K562 (cell line): ENCODE measurements at regions not wholly inside any gene's neighbourhood (a gene's known extent, or its start where the extent isn't known, plus 50 kb on each side); places are given as distances from the start of the nearest gene placed in this dataset.

Source experiments
- ARNT ChIP-seq, 2 experiments: fragments of 450-650 bp; IDR thresholded peaks; 2 replicates each; pipeline ENCODE4 v1.6.1; 2016; ENCODE audit warnings: mild to moderate bottlenecking in 1 of 2
- CREM ChIP-seq: IDR thresholded peaks from 2 replicates; pipeline ENCODE4 v1.6.1; 2014; ENCODE audit warnings: antibody characterized with exemption, low read depth
- ERF ChIP-seq: fragments of 450-650 bp; formaldehyde crosslinking; IDR thresholded peaks from 2 replicates; pipeline ENCODE4 v1.4.0; 2020; ENCODE audit warnings: mild to moderate bottlenecking, mixed read lengths
- FOXK2 ChIP-seq, 2 experiments: fragments of 450-650 bp; IDR thresholded peaks in 1 of 2; conservative IDR thresholded peaks in 1 of 2; 2 replicates each; pipeline ENCODE4 v1.6.1; 2016; ENCODE audit warnings: low read depth in 2 of 2, mild to moderate bottlenecking in 1 of 2
- GTF2E2 ChIP-seq: fragments of 200-800 bp; sonication (Bioruptor generic); IDR thresholded peaks from 2 replicates; pipeline ENCODE4 v1.6.1; 2016; ENCODE audit warnings: missing genetic modification characterization, missing compliant biosample characterization
- MTA1 ChIP-seq: fragments of 450-650 bp; IDR thresholded peaks from 2 replicates; pipeline ENCODE4 v1.6.1; 2017; ENCODE audit warnings: borderline replicate concordance
- NFYB ChIP-seq: IDR thresholded peaks from 2 replicates; pipeline ENCODE4 v1.6.1; 2011; ENCODE audit warnings: mild to moderate bottlenecking, moderate library complexity; ENCODE audit not compliant: insufficient read length; ENCODE audit errors: extremely low read depth
- TAF7 ChIP-seq: fragments of 450-650 bp; IDR thresholded peaks from 2 replicates; pipeline ENCODE4 v1.6.1; 2016; ENCODE audit warnings: missing genetic modification characterization, missing compliant biosample characterization
- ZBTB49 ChIP-seq: sonication (generic); formaldehyde crosslinking; IDR thresholded peaks from 2 replicates; pipeline ENCODE4 v1.8.0; 2022; ENCODE audit warnings: missing genetic modification reagents, mild to moderate bottlenecking, borderline replicate concordance
- ZNF395 ChIP-seq: fragments of 200-800 bp; sonication (Bioruptor generic); IDR thresholded peaks from 2 replicates; pipeline ENCODE4 v1.6.1; 2017; ENCODE audit warnings: missing genetic modification characterization, missing compliant biosample characterization

DNA sequence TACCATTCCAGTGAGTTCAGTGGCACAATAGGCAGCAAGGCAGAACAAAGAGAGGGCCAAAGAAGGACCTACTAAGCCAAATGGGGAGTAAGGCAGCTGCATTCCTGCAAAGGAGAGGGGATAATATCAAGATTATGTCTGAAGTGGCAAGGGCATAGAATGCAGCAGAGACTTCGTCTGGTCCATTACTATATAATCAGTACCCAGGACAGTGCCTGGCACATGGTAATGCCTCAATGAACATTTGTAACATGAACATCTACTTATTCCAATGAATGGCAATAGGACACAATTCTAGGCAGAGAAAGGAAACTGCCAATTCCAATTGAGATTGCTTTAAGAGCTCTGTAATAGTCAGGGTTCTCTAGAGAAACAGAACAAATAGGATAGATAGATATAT is 82.1 kb upstream of the STAC start (continued):
- TF ChIP-seq ZNF395 (no peak), FOXK2 (conservative IDR thresholded peaks at IDR 0.05 in 1 of 2, IDR thresholded peaks at IDR 0.05 in 1 of 2; ENCODE audit: low read depth in 2 of 2) (no peak), TAF7 (tag) (no peak), CREM (no peak), MTA1 (no peak), NFYB (no peak), ERF (CRISPR knock-in tag) (no peak), ZBTB49 (CRISPR knock-in tag) (no peak), ARNT (IDR thresholded peaks at IDR 0.05) (no peak), GTF2E2 (tag) (no peak)
